Spinal cord (tissue), 9 donors: ENCODE measurements at regions not wholly inside any gene's neighbourhood (a gene's known extent, or its start where the extent isn't known, plus 50 kb on each side); places are given as distances from the start of the nearest gene placed in this dataset.

Experiments used
- DNase-seq, 6 donors: peaks; one replicate each; pipeline versions ENCODE4 v3.0.0 to v3.0.0-alpha.2; 2013 to 2015; ENCODE audit warnings: low spot score in 6 of 6, low read depth in 4 of 6
- H3K27ac ChIP-seq: one replicate; pipeline ENCODE4 v1.5.1; 2013; ENCODE audit warnings: low read depth, low read length, control low read depth
- H3K27me3 ChIP-seq: one replicate; pipeline ENCODE4 v1.6.1; 2013; ENCODE audit warnings: low read length; ENCODE audit not compliant: control insufficient read depth, insufficient read depth
- H3K36me3 ChIP-seq: one replicate; pipeline ENCODE4 v1.6.1; 2013; ENCODE audit warnings: low read length; ENCODE audit not compliant: control insufficient read depth, insufficient read depth
- H3K4me1 ChIP-seq: one replicate; pipeline ENCODE4 v1.6.1; 2013; ENCODE audit warnings: low read length; ENCODE audit not compliant: control insufficient read depth, insufficient read depth
- H3K4me3 ChIP-seq: one replicate; pipeline ENCODE4 v1.5.1; 2013; ENCODE audit warnings: low read depth, low read length, control low read depth
- H3K9me3 ChIP-seq: one replicate; pipeline ENCODE4 v1.6.1; 2013; ENCODE audit warnings: low read length; ENCODE audit not compliant: control insufficient read depth, insufficient read depth
- WGBS: methylation state at CpG from one replicate; pipeline ENCODE4 v1.1.5; 2013; ENCODE audit warnings: missing lambda C conversion rate; ENCODE audit not compliant: insufficient coverage; 5-methylcytosine and 5-hydroxymethylcytosine counted together
- donor health status: healthy.

- no peaks in the 10 kb centered on the region for H3K36me3 ChIP-seq
- no peaks in the 10 kb centered on the region for H3K4me1 ChIP-seq
- 100% methylated on average over 1 of the region's 6 CpGs for WGBS
- H3K4me3 ChIP-seq = no peak overlapping the region
- H3K9me3 ChIP-seq = no peaks in the 10 kb centered on the region
- H3K27me3 ChIP-seq = no peaks in the 10 kb centered on the region
- DNase-seq = peak in 1 of 6 donors; percentile 2
- no peak overlapping the region for H3K27ac ChIP-seq
Observed at GRCh38 chr10:21413268-21413667, 112.2 kb downstream of the SKIDA1 start.

- no peaks in the 10 kb centered on the region for H3K27me3 ChIP-seq
- H3K4me1 ChIP-seq = peaks cover 5% of the 10 kb centered on the region
- DNase-seq = no peak
- H3K27ac ChIP-seq = no peak overlapping the region
- H3K9me3 ChIP-seq = no peaks in the 10 kb centered on the region
- WGBS = 85% methylated on average over 4 of the region's 7 CpGs
- H3K4me3 ChIP-seq = no peak overlapping the region
- H3K36me3 ChIP-seq = no peaks in the 10 kb centered on the region
Observed at GRCh38 chr10:21406595-21407193, 118.8 kb downstream of the SKIDA1 start.

- Histone ChIP-seq H3K9me3 (no peaks in the 10 kb centered on the region), H3K27ac (no peak overlapping the region), H3K36me3 (no peaks in the 10 kb centered on the region), H3K4me1 (peaks cover 5% of the 10 kb centered on the region), H3K4me3 (no peak overlapping the region), H3K27me3 (no peaks in the 10 kb centered on the region)
- 96% methylated on average over 8 of the region's 8 CpGs for WGBS
- DNase-seq = no peak
Observed at GRCh38 chr10:21405981-21406380, 119.5 kb downstream of the SKIDA1 start.

GRCh38 chr10:21403256-21404015 is 122.0 kb downstream of the SKIDA1 start:
- Histone ChIP-seq H3K27me3 (no peaks in the 10 kb centered on the region), H3K4me1 (peaks cover 5% of the 10 kb centered on the region), H3K9me3 (no peaks in the 10 kb centered on the region), H3K27ac (no peak overlapping the region), H3K36me3 (no peaks in the 10 kb centered on the region), H3K4me3 (no peak overlapping the region)
- 88% methylated on average over 8 of the region's 8 CpGs for WGBS
- no peak for DNase-seq

- Histone ChIP-seq H3K27ac (no peak overlapping the region), H3K36me3 (no peaks in the 10 kb centered on the region), H3K4me1 (peaks cover 5% of the 10 kb centered on the region), H3K27me3 (no peaks in the 10 kb centered on the region), H3K4me3 (no peak overlapping the region), H3K9me3 (no peaks in the 10 kb centered on the region)
- DNase-seq = peak in 1 of 6 donors; percentile 39
- WGBS = 73% methylated on average over 2 of the region's 4 CpGs
Observed at GRCh38 chr10:21402606-21403083, 122.8 kb downstream of the SKIDA1 start.

GRCh38 chr10:21401196-21401595 is 124.3 kb downstream of the SKIDA1 start:
- Histone ChIP-seq H3K4me3 (no peak overlapping the region), H3K9me3 (no peaks in the 10 kb centered on the region), H3K27ac (no peak overlapping the region), H3K27me3 (no peaks in the 10 kb centered on the region), H3K4me1 (peaks cover 5% of the 10 kb centered on the region), H3K36me3 (no peaks in the 10 kb centered on the region)
- no peak for DNase-seq
- 100% methylated on average over 2 of the region's 2 CpGs for WGBS

- Histone ChIP-seq H3K27me3 (no peaks in the 10 kb centered on the region), H3K27ac (no peak overlapping the region), H3K9me3 (peaks cover 2% of the 10 kb centered on the region), H3K4me1 (peaks cover 5% of the 10 kb centered on the region), H3K36me3 (no peaks in the 10 kb centered on the region), H3K4me3 (no peak overlapping the region)
- peak in 3 of 6 donors; percentile 12 to 79 (median 29) for DNase-seq
- WGBS = 0% methylated on average over 1 of the region's 6 CpGs
Observed at GRCh38 chr10:21399392-21400035, 126.0 kb downstream of the SKIDA1 start.

- WGBS = 70% methylated on average over 2 of the region's 2 CpGs
- H3K4me3 ChIP-seq = no peak overlapping the region
- H3K36me3 ChIP-seq = no peaks in the 10 kb centered on the region
- peak in 1 of 6 donors; percentile 10 for DNase-seq
- peaks cover 2% of the 10 kb centered on the region for H3K9me3 ChIP-seq
- no peaks in the 10 kb centered on the region for H3K27me3 ChIP-seq
- H3K27ac ChIP-seq = no peak overlapping the region
- H3K4me1 ChIP-seq = peaks cover 5% of the 10 kb centered on the region
Observed at GRCh38 chr10:21398563-21399231, 126.8 kb downstream of the SKIDA1 start.

GRCh38 chr10:21396889-21397288 is 128.6 kb downstream of the SKIDA1 start:
- Histone ChIP-seq H3K27me3 (no peaks in the 10 kb centered on the region), H3K4me1 (no peaks in the 10 kb centered on the region), H3K36me3 (no peaks in the 10 kb centered on the region), H3K27ac (no peak overlapping the region), H3K4me3 (no peak overlapping the region), H3K9me3 (peaks cover 2% of the 10 kb centered on the region)
- WGBS = 88% methylated on average over 1 of the region's 1 CpG
- DNase-seq = no peak
